ENCODE measurements at regions not wholly inside any gene's neighbourhood (a gene's known extent, or its start where the extent isn't known, plus 50 kb on each side); places are given as distances from the start of the nearest gene placed in this dataset.

- Histone ChIP-seq H3K4me2 (ENCODE audit: low read depth, low read length) (no peak overlapping the region), H3K9me2 (replicated peaks; ENCODE audit: insufficient read depth, low read length) (no peaks in the 10 kb centered on the region), H2AFZ (ENCODE audit: low read length) (no peak overlapping the region), H3K9me3 (replicated peaks; ENCODE audit: insufficient read depth, low read length) (no peaks in the 10 kb centered on the region), H3K4me3 (ENCODE audit: low read length) (no peak overlapping the region), H4K20me1 (ENCODE audit: insufficient read depth, low read length) (no peaks in the 10 kb centered on the region), H3K27ac (ENCODE audit: low read length) (no peak overlapping the region), H3K9ac (ENCODE audit: low read length) (no peak overlapping the region), H3K36me3 (replicated peaks; ENCODE audit: insufficient read depth, low read length) (no peaks in the 10 kb centered on the region), H3K79me2 (ENCODE audit: low read length) (no peaks in the 10 kb centered on the region), H3K27me3 (replicated peaks; ENCODE audit: insufficient read depth, low read length) (no peaks in the 10 kb centered on the region), H3F3A (ENCODE audit: insufficient read depth, low read length) (no peaks in the 10 kb centered on the region), H3K4me1 (ENCODE audit: low read length) (no peaks in the 10 kb centered on the region)
- no peak for DNase-seq
- TF ChIP-seq EZH2phosphoT487 (IDR thresholded peaks at IDR 0.05; ENCODE audit: low read length), result no peak
- TF ChIP-seq EZH2 (optimal IDR thresholded peaks at IDR 0.05; ENCODE audit: low read depth, low read length), result no peak
- TF ChIP-seq, protein P1, sequence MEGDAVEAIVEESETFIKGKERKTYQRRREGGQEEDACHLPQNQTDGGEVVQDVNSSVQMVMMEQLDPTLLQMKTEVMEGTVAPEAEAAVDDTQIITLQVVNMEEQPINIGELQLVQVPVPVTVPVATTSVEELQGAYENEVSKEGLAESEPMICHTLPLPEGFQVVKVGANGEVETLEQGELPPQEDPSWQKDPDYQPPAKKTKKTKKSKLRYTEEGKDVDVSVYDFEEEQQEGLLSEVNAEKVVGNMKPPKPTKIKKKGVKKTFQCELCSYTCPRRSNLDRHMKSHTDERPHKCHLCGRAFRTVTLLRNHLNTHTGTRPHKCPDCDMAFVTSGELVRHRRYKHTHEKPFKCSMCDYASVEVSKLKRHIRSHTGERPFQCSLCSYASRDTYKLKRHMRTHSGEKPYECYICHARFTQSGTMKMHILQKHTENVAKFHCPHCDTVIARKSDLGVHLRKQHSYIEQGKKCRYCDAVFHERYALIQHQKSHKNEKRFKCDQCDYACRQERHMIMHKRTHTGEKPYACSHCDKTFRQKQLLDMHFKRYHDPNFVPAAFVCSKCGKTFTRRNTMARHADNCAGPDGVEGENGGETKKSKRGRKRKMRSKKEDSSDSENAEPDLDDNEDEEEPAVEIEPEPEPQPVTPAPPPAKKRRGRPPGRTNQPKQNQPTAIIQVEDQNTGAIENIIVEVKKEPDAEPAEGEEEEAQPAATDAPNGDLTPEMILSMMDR (IDR thresholded peaks at IDR 0.05; ENCODE audit: low read length), result no peak
Observed at GRCh38 chr4:176413171-176413570, 93.4 kb downstream of the SPCS3 start.

DNA sequence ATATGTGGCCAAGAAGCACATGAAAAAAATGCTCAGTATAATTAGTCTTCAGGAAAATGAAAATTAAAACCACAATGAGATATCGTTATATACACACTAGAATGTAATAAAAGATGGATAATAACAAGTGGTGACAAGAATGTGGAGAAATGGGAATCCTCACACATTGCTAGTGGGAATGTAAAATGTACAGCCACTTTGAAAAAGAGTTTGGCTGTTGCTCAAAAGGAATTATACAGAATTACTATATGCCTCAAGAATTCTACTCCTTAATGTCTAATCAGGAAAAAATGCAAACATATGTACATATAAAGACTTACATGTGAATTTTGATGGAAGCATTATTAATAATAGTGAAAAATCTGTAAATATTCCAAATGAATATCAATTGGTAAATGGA lies 102.2 kb downstream of the SPCS3 start:
- Histone ChIP-seq H3K4me3 (ENCODE audit: low read length) (no peak overlapping the region), H4K20me1 (ENCODE audit: insufficient read depth, low read length) (no peaks in the 10 kb centered on the region), H3F3A (ENCODE audit: insufficient read depth, low read length) (no peaks in the 10 kb centered on the region), H3K4me2 (ENCODE audit: low read depth, low read length) (no peak overlapping the region), H3K36me3 (replicated peaks; ENCODE audit: insufficient read depth, low read length) (no peaks in the 10 kb centered on the region), H3K9me3 (replicated peaks; ENCODE audit: insufficient read depth, low read length) (no peaks in the 10 kb centered on the region), H3K9ac (ENCODE audit: low read length) (no peak overlapping the region), H3K27me3 (replicated peaks; ENCODE audit: insufficient read depth, low read length) (no peaks in the 10 kb centered on the region), H2AFZ (ENCODE audit: low read length) (no peak overlapping the region), H3K9me2 (replicated peaks; ENCODE audit: insufficient read depth, low read length) (no peaks in the 10 kb centered on the region), H3K4me1 (ENCODE audit: low read length) (no peaks in the 10 kb centered on the region), H3K79me2 (ENCODE audit: low read length) (no peaks in the 10 kb centered on the region), H3K27ac (ENCODE audit: low read length) (no peak overlapping the region)
- TF ChIP-seq EZH2phosphoT487 (IDR thresholded peaks at IDR 0.05; ENCODE audit: low read length), result no peak
- no peak for TF ChIP-seq EZH2 (optimal IDR thresholded peaks at IDR 0.05; ENCODE audit: low read depth, low read length)
- TF ChIP-seq, protein P1 (IDR thresholded peaks at IDR 0.05; ENCODE audit: low read length), result no peak
- no peak for DNase-seq

DNA sequence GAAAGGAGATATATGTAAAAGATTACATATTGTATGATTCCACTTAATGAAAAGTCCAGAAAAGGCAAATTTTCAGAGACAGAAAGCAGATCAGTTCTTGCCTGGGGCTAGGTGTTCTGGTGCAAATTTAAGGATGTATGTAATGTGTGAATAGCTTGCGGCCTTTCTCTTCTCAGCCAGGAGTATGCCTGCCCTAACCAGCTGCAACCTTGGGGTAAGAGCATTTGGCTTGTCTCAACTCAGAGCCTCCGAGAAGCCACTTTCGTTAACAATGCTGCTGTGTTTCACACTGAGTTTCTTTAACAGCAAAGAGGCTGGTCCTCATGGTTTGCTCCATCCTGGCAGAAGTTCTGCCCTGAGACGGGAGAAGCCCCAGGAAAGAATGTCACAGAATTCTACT lies 102.7 kb downstream of the SPCS3 start:
- Histone ChIP-seq H3K27ac (ENCODE audit: low read length) (no peak overlapping the region), H3K9ac (ENCODE audit: low read length) (no peak overlapping the region), H3K36me3 (replicated peaks; ENCODE audit: insufficient read depth, low read length) (no peaks in the 10 kb centered on the region), H3K4me3 (ENCODE audit: low read length) (no peak overlapping the region), H3K9me2 (replicated peaks; ENCODE audit: insufficient read depth, low read length) (no peaks in the 10 kb centered on the region), H3K9me3 (replicated peaks; ENCODE audit: insufficient read depth, low read length) (no peaks in the 10 kb centered on the region), H3K4me2 (ENCODE audit: low read depth, low read length) (no peak overlapping the region), H3F3A (ENCODE audit: insufficient read depth, low read length) (no peaks in the 10 kb centered on the region), H4K20me1 (ENCODE audit: insufficient read depth, low read length) (no peaks in the 10 kb centered on the region), H2AFZ (ENCODE audit: low read length) (no peak overlapping the region), H3K27me3 (replicated peaks; ENCODE audit: insufficient read depth, low read length) (no peaks in the 10 kb centered on the region), H3K4me1 (ENCODE audit: low read length) (no peaks in the 10 kb centered on the region), H3K79me2 (ENCODE audit: low read length) (no peaks in the 10 kb centered on the region)
- TF ChIP-seq EZH2 (optimal IDR thresholded peaks at IDR 0.05; ENCODE audit: low read depth, low read length) (no peak), EZH2phosphoT487 (IDR thresholded peaks at IDR 0.05; ENCODE audit: low read length) (no peak)
- TF ChIP-seq, protein P1 (IDR thresholded peaks at IDR 0.05; ENCODE audit: low read length), result no peak
- DNase-seq, result no peak
